ENCODE measurements at regions not wholly inside any gene's neighbourhood (a gene's known extent, or its start where the extent isn't known, plus 50 kb on each side); places are given as distances from the start of the nearest gene placed in this dataset.

DNA sequence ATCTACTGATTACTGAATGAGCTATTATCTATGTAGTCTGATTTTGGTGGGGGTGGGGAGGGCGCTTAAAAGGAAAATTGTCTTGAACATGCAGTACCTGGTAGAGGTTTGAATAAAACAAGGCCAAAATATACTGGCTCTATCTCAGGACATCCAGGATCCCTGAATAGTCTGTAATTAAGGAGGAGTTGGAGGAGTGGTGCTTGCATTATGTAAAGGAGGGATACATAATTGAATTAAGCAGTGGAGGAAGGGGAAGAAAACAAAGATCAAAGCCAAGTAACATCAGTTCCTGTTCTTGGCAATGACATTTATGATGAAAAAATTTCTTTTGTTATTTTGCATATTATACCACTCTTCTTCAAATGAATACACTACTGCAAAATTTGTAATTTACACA is 539.4 kb upstream of the ZEB2 start:
- intact Hi-C loops (cut with DNase I), result no loop called here
- Histone ChIP-seq H3K9me3 (replicated peaks in 1 of 3) (no peaks in the 10 kb centered on the region), H3K4me3 (no peak overlapping the region), H3K27me3 (no peaks in the 10 kb centered on the region), H3K4me1 (replicated peaks in 1 of 2) (no peaks in the 10 kb centered on the region), H3K36me3 (replicated peaks in 1 of 2) (no peaks in the 10 kb centered on the region), H3K27ac (no peak overlapping the region)
- TF ChIP-seq, protein P1, sequence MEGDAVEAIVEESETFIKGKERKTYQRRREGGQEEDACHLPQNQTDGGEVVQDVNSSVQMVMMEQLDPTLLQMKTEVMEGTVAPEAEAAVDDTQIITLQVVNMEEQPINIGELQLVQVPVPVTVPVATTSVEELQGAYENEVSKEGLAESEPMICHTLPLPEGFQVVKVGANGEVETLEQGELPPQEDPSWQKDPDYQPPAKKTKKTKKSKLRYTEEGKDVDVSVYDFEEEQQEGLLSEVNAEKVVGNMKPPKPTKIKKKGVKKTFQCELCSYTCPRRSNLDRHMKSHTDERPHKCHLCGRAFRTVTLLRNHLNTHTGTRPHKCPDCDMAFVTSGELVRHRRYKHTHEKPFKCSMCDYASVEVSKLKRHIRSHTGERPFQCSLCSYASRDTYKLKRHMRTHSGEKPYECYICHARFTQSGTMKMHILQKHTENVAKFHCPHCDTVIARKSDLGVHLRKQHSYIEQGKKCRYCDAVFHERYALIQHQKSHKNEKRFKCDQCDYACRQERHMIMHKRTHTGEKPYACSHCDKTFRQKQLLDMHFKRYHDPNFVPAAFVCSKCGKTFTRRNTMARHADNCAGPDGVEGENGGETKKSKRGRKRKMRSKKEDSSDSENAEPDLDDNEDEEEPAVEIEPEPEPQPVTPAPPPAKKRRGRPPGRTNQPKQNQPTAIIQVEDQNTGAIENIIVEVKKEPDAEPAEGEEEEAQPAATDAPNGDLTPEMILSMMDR (IDR thresholded peaks at IDR 0.05), result no peak
- no peak for TF ChIP-seq POLR2A (IDR thresholded peaks at IDR 0.05)
- no peak for DNase-seq
- WGBS, 4 donors, result 92 to 97% (median 93%) methylated on average over 1 of the region's 1 CpG

DNA sequence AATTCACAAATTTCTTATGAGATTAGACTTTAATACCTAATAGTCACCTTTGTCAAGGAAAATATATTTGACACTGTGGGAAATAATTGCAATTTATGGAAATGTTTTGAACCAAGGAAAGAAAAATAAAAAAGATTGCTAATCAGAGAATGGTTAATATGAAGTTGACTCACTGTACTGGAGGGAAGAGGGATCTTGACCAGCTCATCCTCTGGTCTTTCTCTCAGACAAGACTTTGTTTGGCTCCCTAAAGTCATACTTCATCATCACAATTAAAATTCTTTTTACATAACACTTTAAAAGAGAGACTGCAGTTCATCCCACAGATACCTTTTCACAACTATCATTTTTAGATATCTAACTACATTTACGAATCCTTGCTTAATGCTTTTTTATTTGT is 538.5 kb upstream of the ZEB2 start:
- intact Hi-C loops (cut with DNase I), result no loop called here
- Histone ChIP-seq H3K9me3 (replicated peaks in 1 of 3) (no peaks in the 10 kb centered on the region), H3K27ac (no peak overlapping the region), H3K4me3 (no peak overlapping the region), H3K36me3 (replicated peaks in 1 of 2) (no peaks in the 10 kb centered on the region), H3K27me3 (no peaks in the 10 kb centered on the region), H3K4me1 (replicated peaks in 1 of 2) (no peaks in the 10 kb centered on the region)
- TF ChIP-seq, protein P1 (IDR thresholded peaks at IDR 0.05), result no peak
- TF ChIP-seq POLR2A (IDR thresholded peaks at IDR 0.05), result no peak
- WGBS, 4 donors, result 79 to 85% (median 80%) methylated on average over 1 of the region's 1 CpG
- no peak for DNase-seq

DNA sequence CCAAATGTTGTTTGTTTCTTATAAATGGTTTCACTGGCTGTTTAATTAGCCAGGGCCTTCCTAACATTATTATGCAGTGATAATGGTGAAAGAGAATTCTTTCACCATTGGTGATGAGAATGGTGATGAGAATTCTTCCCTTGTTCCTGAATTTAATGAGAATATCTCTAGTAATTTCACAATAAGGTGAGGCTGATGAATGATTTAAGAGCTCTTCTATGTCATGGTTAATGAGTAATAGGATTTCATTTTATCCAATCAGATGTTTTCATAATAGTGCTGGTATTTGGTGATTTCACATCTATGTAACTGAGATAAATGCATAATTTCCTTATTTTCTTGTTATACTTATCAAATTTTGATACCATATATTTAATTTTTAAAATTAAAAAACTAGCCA is 535.7 kb upstream of the ZEB2 start:
- Histone ChIP-seq H3K27ac (no peak overlapping the region), H3K4me1 (replicated peaks in 1 of 2) (no peaks in the 10 kb centered on the region), H3K36me3 (replicated peaks in 1 of 2) (no peaks in the 10 kb centered on the region), H3K9me3 (replicated peaks in 1 of 3) (no peaks in the 10 kb centered on the region), H3K4me3 (no peak overlapping the region), H3K27me3 (no peaks in the 10 kb centered on the region)
- no peak for DNase-seq
- intact Hi-C loops (cut with DNase I), result no loop called here
- TF ChIP-seq, protein P1 (IDR thresholded peaks at IDR 0.05), result no peak
- no peak for TF ChIP-seq POLR2A (IDR thresholded peaks at IDR 0.05)

DNA sequence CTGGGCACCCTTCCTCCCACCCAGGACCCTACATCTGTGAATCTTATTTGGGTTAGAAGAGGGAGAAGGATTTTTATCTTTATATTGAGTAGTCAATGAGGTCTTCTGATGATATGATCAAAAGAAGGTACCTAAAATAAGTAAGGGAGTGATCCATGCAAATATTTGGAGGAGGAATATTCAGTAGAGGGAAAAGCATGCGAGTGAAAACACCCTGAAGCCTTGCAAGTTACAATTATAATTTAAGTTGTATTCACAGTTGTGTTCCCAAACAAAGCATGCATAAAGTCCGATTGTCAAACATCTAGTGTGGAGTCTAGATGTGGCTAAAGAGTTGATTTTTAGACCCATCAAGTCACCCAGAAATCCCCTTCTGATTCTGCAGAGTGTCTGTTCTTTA is 530.2 kb upstream of the ZEB2 start:
- H3K4me1 ChIP-seq (replicated peaks in 1 of 2), result no peaks in the 10 kb centered on the region
- intact Hi-C loops (cut with DNase I), result no loop called here
- no peak for TF ChIP-seq POLR2A (IDR thresholded peaks at IDR 0.05)
- TF ChIP-seq, protein P1 (IDR thresholded peaks at IDR 0.05), result no peak
- DNase-seq, result no peak
- no peak overlapping the region for H3K27ac ChIP-seq
- 80 to 85% (median 83%) methylated on average over 2 of the region's 2 CpGs for WGBS, 4 donors
- H3K4me3 ChIP-seq, result no peak overlapping the region
- no peaks in the 10 kb centered on the region for H3K27me3 ChIP-seq
- H3K36me3 ChIP-seq (replicated peaks in 1 of 2), result no peaks in the 10 kb centered on the region
- no peaks in the 10 kb centered on the region for H3K9me3 ChIP-seq (replicated peaks in 1 of 3)
